GM12878 (cell line): ENCODE measurements at regions not wholly inside any gene's neighbourhood (a gene's known extent, or its start where the extent isn't known, plus 50 kb on each side); places are given as distances from the start of the nearest gene placed in this dataset.

Experiments
- ATAC-seq: fragments of 200-7000 bp; cut with Tn5 transposase; 3 replicates; pipeline ENCODE4 v1.9.1; 2020; ENCODE audit warnings: mild to moderate bottlenecking, moderate library complexity
- BruUV-seq: library from RNA; stranded (reverse); fragments of 400-500 nt; replicated peaks from 2 replicates; lab custom pipeline; 2021; lab: Mats Ljungman, UMichigan
- CTCF ChIA-PET: fragments of 300-600 bp; sonication (Branson Sonifier 250); formaldehyde crosslinking; extraction: SDS; loops from one replicate; lab custom pipeline; 2021; ENCODE audit warnings: inconsistent platforms; lab: Yijun Ruan, JAX
- POLR2A ChIA-PET: fragments of 350-600 bp; formaldehyde crosslinking; extraction: SDS; loops from one replicate; lab custom pipeline; 2021; ENCODE audit warnings: inconsistent platforms; lab: Charles Lee
- RAD21 ChIA-PET: fragments of 300-600 bp; sonication (Branson Sonifier 250); formaldehyde crosslinking; loops from one replicate; lab custom pipeline; 2023; ENCODE audit warnings: antibody characterized with exemption; ENCODE audit not compliant: unreplicated experiment; lab: Charles Lee
- SMC1A ChIA-PET: fragments of 300-600 bp; sonication (Branson Sonifier 250); formaldehyde crosslinking; loops from one replicate; lab custom pipeline; 2023; ENCODE audit not compliant: unreplicated experiment, uncharacterized antibody; lab: Charles Lee
- DNase-seq: peaks from one replicate; pipeline ENCODE4 v3.0.0-alpha.2; 2011; ENCODE audit warnings: low read depth, low spot score
- FAIRE-seq: peaks from 3 replicates; lab custom pipeline; 2011; peaks lifted over from hg19 to GRCh38; lab: Jason Lieb, UNC
- H2AFZ ChIP-seq: 2 replicates; pipeline ENCODE4 v1.6.0; 2011; ENCODE audit warnings: low read depth, low read length, control low read depth; ENCODE audit not compliant: control insufficient read depth
- H3K27ac ChIP-seq: 2 replicates; pipeline ENCODE4 v1.5.1; 2011; ENCODE audit warnings: control low read depth; ENCODE audit not compliant: control insufficient read depth, insufficient read depth
- H3K27me3 ChIP-seq, 2 experiments: replicated peaks in 1 of 2; 2 replicates each; pipeline versions ENCODE4 v1.6.0 to v1.6.1; 2011; ENCODE audit warnings: low read length in 1 of 2; ENCODE audit not compliant: control insufficient read depth in 2 of 2, insufficient read depth in 2 of 2
- H3K36me3 ChIP-seq, 2 experiments: 2 replicates each; pipeline ENCODE4 v1.5.1; 2011; ENCODE audit warnings: low read length in 1 of 2; ENCODE audit not compliant: control insufficient read depth in 2 of 2, insufficient read depth in 2 of 2
- H3K4me1 ChIP-seq: 2 replicates; pipeline ENCODE4 v1.6.1; 2011; ENCODE audit warnings: mild to moderate bottlenecking, low read length, moderate library complexity, mixed read lengths; ENCODE audit not compliant: control insufficient read depth, insufficient read depth
- H3K4me2 ChIP-seq: 2 replicates; pipeline ENCODE4 v1.6.0; 2011; ENCODE audit warnings: control low read depth; ENCODE audit not compliant: control insufficient read depth, insufficient read depth
- H3K4me3 ChIP-seq: fragments of 200-600 bp; sonication (generic); 2 replicates; pipeline ENCODE4 v1.5.1; 2016
- H3K79me2 ChIP-seq: 2 replicates; pipeline ENCODE4 v1.6.0; 2011; ENCODE audit warnings: low read length; ENCODE audit not compliant: control insufficient read depth, insufficient read depth
- H3K9ac ChIP-seq: 2 replicates; pipeline ENCODE4 v1.8.0; 2011; ENCODE audit warnings: low read length, control low read depth, mixed read lengths; ENCODE audit not compliant: control insufficient read depth, insufficient read depth
- H3K9me3 ChIP-seq: replicated peaks from 3 replicates; pipeline ENCODE4 v1.5.1; 2011; ENCODE audit warnings: mild to moderate bottlenecking, low read length; ENCODE audit not compliant: control insufficient read depth, insufficient read depth
- H4K20me1 ChIP-seq: 2 replicates; pipeline ENCODE4 v1.6.0; 2011; ENCODE audit not compliant: control insufficient read depth, insufficient read depth
- BACH1 ChIP-seq: fragments of 450-650 bp; IDR thresholded peaks from 2 replicates; pipeline ENCODE4 v1.6.1; 2017; ENCODE audit warnings: mild to moderate bottlenecking, borderline replicate concordance
- BHLHE40 ChIP-seq, 2 experiments: fragments of 450-650 bp in 1 of 2; IDR thresholded peaks; 2 replicates each; pipeline ENCODE4 v1.6.1; 2011 to 2017; ENCODE audit warnings: low read depth in 2 of 2, borderline replicate concordance in 1 of 2, improper control_type of control experiment in 1 of 2, low read length in 1 of 2, mild to moderate bottlenecking in 1 of 2
- CEBPZ ChIP-seq: fragments of 150-350 bp; IDR thresholded peaks from 2 replicates; pipeline ENCODE4 v1.6.1; 2016; ENCODE audit warnings: low read depth, low read length
- E2F8 ChIP-seq: fragments of 450-650 bp; IDR thresholded peaks from 2 replicates; pipeline ENCODE4 v1.6.1; 2018; ENCODE audit warnings: mild to moderate bottlenecking, low read depth, moderate library complexity; ENCODE audit not compliant: partially characterized antibody
- ELK1 ChIP-seq: IDR thresholded peaks from 2 replicates; pipeline ENCODE4 v1.6.1; 2012; ENCODE audit warnings: low read depth, low read length, improper control_type of control experiment
- IRF5 ChIP-seq: fragments of 450-650 bp; IDR thresholded peaks from 2 replicates; pipeline ENCODE4 v1.6.1; 2017; ENCODE audit warnings: borderline replicate concordance
- KAT2A ChIP-seq: conservative IDR thresholded peaks from 2 replicates; pipeline ENCODE4 v1.6.1; 2011; ENCODE audit warnings: low read depth, low read length; ENCODE audit not compliant: control insufficient read depth
- MEF2A ChIP-seq: IDR thresholded peaks from 2 replicates; pipeline ENCODE4 v1.6.1; 2011; ENCODE audit warnings: low read depth, mild to moderate bottlenecking, low read length, moderate library complexity; ENCODE audit not compliant: insufficient read depth
- MLLT1 ChIP-seq: fragments of 450-650 bp; IDR thresholded peaks from 2 replicates; pipeline ENCODE4 v1.6.1; 2016; ENCODE audit warnings: mild to moderate bottlenecking
- RAD51 ChIP-seq: fragments of 450-650 bp; IDR thresholded peaks from 2 replicates; pipeline ENCODE4 v1.6.1; 2016; ENCODE audit warnings: moderate library complexity, mild to moderate bottlenecking, inconsistent platforms
- SMAD5 ChIP-seq: IDR thresholded peaks from 2 replicates; pipeline ENCODE4 v1.6.1; 2016; ENCODE audit warnings: antibody characterized with exemption, low read depth
- SRF ChIP-seq, 2 experiments: IDR thresholded peaks; 2 replicates each; pipeline ENCODE4 v1.6.1; 2011; ENCODE audit warnings: low read depth in 2 of 2, low read length in 2 of 2, mild to moderate bottlenecking in 1 of 2, moderate library complexity in 1 of 2
- TCF12 ChIP-seq: IDR thresholded peaks from 2 replicates; pipeline ENCODE4 v1.6.1; 2011; ENCODE audit warnings: low read depth, mild to moderate bottlenecking, low read length
- WGBS: methylation state at CpG from one replicate; pipeline ENCODE4 v1.1.6; 2016; ENCODE audit warnings: low lambda C conversion rate; ENCODE audit not compliant: insufficient replicate concordance, insufficient coverage; ENCODE audit errors: missing lambda C conversion rate; 5-methylcytosine and 5-hydroxymethylcytosine counted together
- in situ Hi-C: fragments of 300-500 bp; cut with MboI; formaldehyde crosslinking; loops from 9 replicates; pipeline ENCODE4 v1.14.3; 2018; ENCODE audit warnings: mixed read lengths
- intact Hi-C: fragments of 100-400 bp; cut with micrococcal nuclease; formaldehyde crosslinking; loops from one replicate; pipeline ENCODE4 v1.14.2; 2022; ENCODE audit not compliant: unreplicated experiment

GRCh38 chr16:54503011-54503855 is 216.6 kb upstream of the IRX3 start:
- Histone ChIP-seq H3K9ac (no peak overlapping the region), H3K36me3 (no peaks in the 10 kb centered on the region), H3K9me3 (no peaks in the 10 kb centered on the region; the same call in 2 of the 3 replicates), H3K27me3 (no peaks in the 10 kb centered on the region), H4K20me1 (no peaks in the 10 kb centered on the region), H3K4me1 (no peaks in the 10 kb centered on the region), H3K79me2 (no peaks in the 10 kb centered on the region), H3K4me3 (no peak overlapping the region), H3K27ac (no peak overlapping the region), H2AFZ (no peak overlapping the region), H3K4me2 (no peak overlapping the region)
- ATAC-seq, result no peak
- FAIRE-seq, result no peak
- SMC1A ChIA-PET, result no interaction called here
- CTCF ChIA-PET, result no interaction called here
- intact Hi-C loops (no loop called here), in situ Hi-C loops (no loop called here)
- 37% methylated on average over 9 of the region's 9 CpGs for WGBS
- no peak for DNase-seq
- no TSS peak for BruUV-seq
- RAD21 ChIA-PET, result no interaction called here
- POLR2A ChIA-PET, result no interaction called here
- TF ChIP-seq RAD51, result no peak
- no peak for TF ChIP-seq MEF2A
- TF ChIP-seq SMAD5, result no peak
- no peak for TF ChIP-seq BACH1
- TF ChIP-seq CEBPZ, result no peak
- TF ChIP-seq MLLT1, result no peak
- no peak for TF ChIP-seq SRF (IDR thresholded peaks at IDR 0.05; ENCODE audit: low read depth in 2 of 2, low read length in 2 of 2)
- TF ChIP-seq E2F8, result no peak
- TF ChIP-seq TCF12, result no peak
- no peak for TF ChIP-seq BHLHE40 (IDR thresholded peaks at IDR 0.05; ENCODE audit: borderline replicate concordance in 1 of 2, low read depth in 2 of 2, low read length in 1 of 2)
- no peak for TF ChIP-seq KAT2A
- no peak for TF ChIP-seq IRF5
- TF ChIP-seq ELK1, result no peak
